ENCODE measurements at regions not wholly inside any gene's neighbourhood (a gene's known extent, or its start where the extent isn't known, plus 50 kb on each side); places are given as distances from the start of the nearest gene placed in this dataset.

- Histone ChIP-seq H3K36me3 (ENCODE audit: insufficient read depth, low read length) (no peaks in the 10 kb centered on the region), H3K9me3 (ENCODE audit: low read depth, low read length) (no peaks in the 10 kb centered on the region), H3K4me3 (no peak overlapping the region), H3K9ac (ENCODE audit: insufficient read length) (no peak overlapping the region), H3K27ac (no peak overlapping the region)
- TF ChIP-seq FOXP2 (optimal IDR thresholded peaks at IDR 0.05; ENCODE audit: control extremely low read depth, extremely low read length, insufficient read depth) (no peak), POLR2AphosphoS5 (IDR thresholded peaks at IDR 0.05; ENCODE audit: borderline replicate concordance, low read depth, low read length) (no peak), EZH2 (IDR thresholded peaks at IDR 0.05) (no peak)
- no peak for DNase-seq (ENCODE audit: low read depth, low spot score)
Measured at GRCh38 chr15:81589671-81590070, 215.7 kb upstream of the TMC3 start.

DNA sequence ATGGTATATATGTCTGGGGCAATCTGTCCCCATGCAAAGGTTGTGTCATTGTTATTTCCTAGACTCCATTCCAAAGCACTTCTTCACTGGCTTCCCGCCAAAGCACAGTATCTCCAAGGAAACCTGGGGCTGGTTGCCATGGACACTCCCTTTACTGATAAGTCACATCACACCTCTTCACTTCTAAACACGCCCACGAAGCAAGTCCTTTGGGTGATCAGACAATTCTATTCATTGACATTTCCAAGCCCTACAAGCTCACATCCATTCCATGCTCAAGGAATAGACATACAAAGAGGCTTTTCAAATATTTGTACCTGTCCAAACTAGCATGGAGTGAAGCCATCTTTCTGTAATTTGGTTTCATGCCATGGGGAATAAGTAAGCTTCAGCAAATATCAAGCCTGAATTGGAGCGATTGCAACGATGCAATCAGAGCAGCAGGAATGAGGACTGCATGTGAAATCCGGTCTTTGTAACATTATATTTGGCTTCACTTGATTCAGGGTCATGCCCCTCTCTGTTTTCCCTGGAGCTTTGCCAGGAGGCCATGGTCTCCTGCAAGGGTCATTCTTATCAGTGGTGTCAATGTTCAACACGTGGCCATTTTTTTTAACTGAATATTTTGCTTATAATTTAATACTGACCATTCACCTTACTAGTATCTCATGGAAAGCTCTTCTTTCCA, 201.6 kb upstream of the TMC3 start:
- no peak overlapping the region for H3K4me3 ChIP-seq
- H3K36me3 ChIP-seq (ENCODE audit: insufficient read depth, low read length), result no peaks in the 10 kb centered on the region
- DNase-seq (ENCODE audit: low read depth, low spot score), result no peak
- H3K9ac ChIP-seq (ENCODE audit: insufficient read length), result no peak overlapping the region
- H3K9me3 ChIP-seq (ENCODE audit: low read depth, low read length), result no peaks in the 10 kb centered on the region
- TF ChIP-seq EZH2 (IDR thresholded peaks at IDR 0.05) (no peak), FOXP2 (optimal IDR thresholded peaks at IDR 0.05; ENCODE audit: control extremely low read depth, extremely low read length, insufficient read depth) (no peak), POLR2AphosphoS5 (IDR thresholded peaks at IDR 0.05; ENCODE audit: borderline replicate concordance, low read depth, low read length) (no peak)
- no peak overlapping the region for H3K27ac ChIP-seq

- no peak for DNase-seq (ENCODE audit: low read depth, low spot score)
- H3K9ac ChIP-seq (ENCODE audit: insufficient read length), result no peak overlapping the region
- no peak overlapping the region for H3K27ac ChIP-seq
- H3K9me3 ChIP-seq (ENCODE audit: low read depth, low read length), result no peaks in the 10 kb centered on the region
- H3K4me3 ChIP-seq, result no peak overlapping the region
- TF ChIP-seq EZH2 (IDR thresholded peaks at IDR 0.05) (no peak), FOXP2 (optimal IDR thresholded peaks at IDR 0.05; ENCODE audit: control extremely low read depth, extremely low read length, insufficient read depth) (no peak), POLR2AphosphoS5 (IDR thresholded peaks at IDR 0.05; ENCODE audit: borderline replicate concordance, low read depth, low read length) (no peak)
- no peaks in the 10 kb centered on the region for H3K36me3 ChIP-seq (ENCODE audit: insufficient read depth, low read length)
Measured at GRCh38 chr15:81573098-81573746, 199.2 kb upstream of the TMC3 start.

GRCh38 chr15:81572190-81572589, 198.2 kb upstream of the TMC3 start:
- no peak for DNase-seq (ENCODE audit: low read depth, low spot score)
- TF ChIP-seq FOXP2 (optimal IDR thresholded peaks at IDR 0.05; ENCODE audit: control extremely low read depth, extremely low read length, insufficient read depth) (no peak), POLR2AphosphoS5 (IDR thresholded peaks at IDR 0.05; ENCODE audit: borderline replicate concordance, low read depth, low read length) (no peak), EZH2 (IDR thresholded peaks at IDR 0.05) (no peak)
- no peak overlapping the region for H3K4me3 ChIP-seq
- H3K9me3 ChIP-seq (ENCODE audit: low read depth, low read length), result no peaks in the 10 kb centered on the region
- H3K36me3 ChIP-seq (ENCODE audit: insufficient read depth, low read length), result no peaks in the 10 kb centered on the region
- no peak overlapping the region for H3K9ac ChIP-seq (ENCODE audit: insufficient read length)
- no peak overlapping the region for H3K27ac ChIP-seq

GRCh38 chr15:81569286-81570080, 195.5 kb upstream of the TMC3 start:
- no peak for DNase-seq (ENCODE audit: low read depth, low spot score)
- no peaks in the 10 kb centered on the region for H3K9me3 ChIP-seq (ENCODE audit: low read depth, low read length)
- TF ChIP-seq FOXP2 (optimal IDR thresholded peaks at IDR 0.05; ENCODE audit: control extremely low read depth, extremely low read length, insufficient read depth) (no peak), EZH2 (IDR thresholded peaks at IDR 0.05) (no peak), POLR2AphosphoS5 (IDR thresholded peaks at IDR 0.05; ENCODE audit: borderline replicate concordance, low read depth, low read length) (no peak)

GRCh38 chr15:81567924-81568323, 193.9 kb upstream of the TMC3 start:
- no peak overlapping the region for H3K9ac ChIP-seq (ENCODE audit: insufficient read length)
- DNase-seq (ENCODE audit: low read depth, low spot score), result no peak
- TF ChIP-seq EZH2 (IDR thresholded peaks at IDR 0.05) (no peak), POLR2AphosphoS5 (IDR thresholded peaks at IDR 0.05; ENCODE audit: borderline replicate concordance, low read depth, low read length) (no peak), FOXP2 (optimal IDR thresholded peaks at IDR 0.05; ENCODE audit: control extremely low read depth, extremely low read length, insufficient read depth) (no peak)
- H3K27ac ChIP-seq, result no peak overlapping the region
- H3K36me3 ChIP-seq (ENCODE audit: insufficient read depth, low read length), result no peaks in the 10 kb centered on the region
- H3K4me3 ChIP-seq, result no peak overlapping the region
- no peaks in the 10 kb centered on the region for H3K9me3 ChIP-seq (ENCODE audit: low read depth, low read length)

More at GRCh38 chr15:81569286-81570080, 195.5 kb upstream of the TMC3 start:
- no peak overlapping the region for H3K9ac ChIP-seq (ENCODE audit: insufficient read length)
- H3K4me3 ChIP-seq, result no peak overlapping the region
- H3K36me3 ChIP-seq (ENCODE audit: insufficient read depth, low read length), result no peaks in the 10 kb centered on the region
- H3K27ac ChIP-seq, result no peak overlapping the region

DNA sequence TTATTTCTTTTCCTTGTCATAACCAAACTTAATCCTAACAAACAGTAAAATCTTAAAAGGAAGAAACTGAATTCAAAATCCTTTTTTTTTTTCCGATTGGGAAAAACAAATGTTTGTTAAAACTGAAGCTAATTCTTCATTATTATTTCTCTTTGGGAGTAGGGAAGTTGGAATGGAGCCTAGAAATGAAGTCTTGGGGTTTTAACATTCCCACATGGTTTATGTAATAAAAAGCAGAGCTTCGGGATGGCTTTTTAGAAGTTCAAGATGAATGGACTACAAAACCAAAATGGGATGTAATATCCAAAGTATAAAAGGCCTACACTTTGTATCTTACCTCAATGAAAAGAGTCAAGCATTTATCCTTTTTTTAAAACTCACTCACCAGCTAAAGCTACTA, 189.0 kb upstream of the TMC3 start:
- Histone ChIP-seq H3K9ac (ENCODE audit: insufficient read length) (no peak overlapping the region), H3K27ac (no peak overlapping the region), H3K9me3 (ENCODE audit: low read depth, low read length) (no peaks in the 10 kb centered on the region), H3K4me3 (no peak overlapping the region), H3K36me3 (ENCODE audit: insufficient read depth, low read length) (no peaks in the 10 kb centered on the region)
- no peak for DNase-seq (ENCODE audit: low read depth, low spot score)
- TF ChIP-seq FOXP2 (optimal IDR thresholded peaks at IDR 0.05; ENCODE audit: control extremely low read depth, extremely low read length, insufficient read depth), result no peak
- TF ChIP-seq EZH2 (IDR thresholded peaks at IDR 0.05), result no peak
- TF ChIP-seq POLR2AphosphoS5 (IDR thresholded peaks at IDR 0.05; ENCODE audit: borderline replicate concordance, low read depth, low read length), result no peak

- H3K9me3 ChIP-seq (ENCODE audit: low read depth, low read length), result no peaks in the 10 kb centered on the region
- no peak for DNase-seq (ENCODE audit: low read depth, low spot score)
- no peak overlapping the region for H3K27ac ChIP-seq
- no peak for TF ChIP-seq FOXP2 (optimal IDR thresholded peaks at IDR 0.05; ENCODE audit: control extremely low read depth, extremely low read length, insufficient read depth)
- no peak for TF ChIP-seq EZH2 (IDR thresholded peaks at IDR 0.05)
- TF ChIP-seq POLR2AphosphoS5 (IDR thresholded peaks at IDR 0.05; ENCODE audit: borderline replicate concordance, low read depth, low read length), result no peak
- no peak overlapping the region for H3K9ac ChIP-seq (ENCODE audit: insufficient read length)
- no peak overlapping the region for H3K4me3 ChIP-seq
- H3K36me3 ChIP-seq (ENCODE audit: insufficient read depth, low read length), result no peaks in the 10 kb centered on the region
Measured at GRCh38 chr15:81560405-81560804, 186.4 kb upstream of the TMC3 start.

Measured in SK-N-MC (cell line).